Body of pancreas (tissue), 4 donors: ENCODE measurements at regions not wholly inside any gene's neighbourhood (a gene's known extent, or its start where the extent isn't known, plus 50 kb on each side); places are given as distances from the start of the nearest gene placed in this dataset.

Experiments used
- CTCF ChIP-seq, 7 experiments: fragments of 450-650 bp in 4 of 7; fragments of 200-600 bp in 3 of 7; sonication (generic) in 3 of 7; IDR thresholded peaks; one replicate each; pipeline ENCODE4 v1.5.1; 2016 to 2019; ENCODE audit warnings: antibody characterized with exemption in 7 of 7
- POLR2A ChIP-seq, 3 donors: fragments of 450-650 bp; IDR thresholded peaks; one replicate each; pipeline ENCODE4 v1.6.1; 2016; ENCODE audit warnings: antibody characterized with exemption in 3 of 3, mild to moderate bottlenecking in 2 of 3

- TF ChIP-seq CTCF (IDR thresholded peaks at IDR 0.05) (no peak), POLR2A (IDR thresholded peaks at IDR 0.05) (no peak)
Observed at GRCh38 chr3:124177071-124177470, 185.1 kb upstream of the ROPN1 start.
